Right lobe of liver (tissue), 6 donors: ENCODE measurements at regions not wholly inside any gene's neighbourhood (a gene's known extent, or its start where the extent isn't known, plus 50 kb on each side); places are given as distances from the start of the nearest gene placed in this dataset.

Experiments used
- ATAC-seq, 4 donors: fragments of 200-7000 bp; cut with Tn5 transposase; one replicate each; pipeline ENCODE4 v1.9.1; 2020; ENCODE audit warnings: mild to moderate bottlenecking in 4 of 4, moderate library complexity in 4 of 4
- DNase-seq, 3 donors: peaks; one replicate each; pipeline ENCODE4 v3.0.0-alpha.2; 2020
- H3K27ac ChIP-seq, 3 donors: fragments of 200-600 bp; one replicate each; pipeline ENCODE4 v1.8.0; 2022
- H3K27me3 ChIP-seq, 2 donors: fragments of 200-600 bp; one replicate each; pipeline ENCODE4 v1.8.0; 2022
- H3K36me3 ChIP-seq, 4 donors: fragments of 200-600 bp; sonication (generic) in 1 of 4; one replicate each; pipeline versions ENCODE4 v1.5.1 to v1.8.0; 2017 to 2022; ENCODE audit warnings: control low read depth in 1 of 4
- H3K4me1 ChIP-seq, 4 donors: fragments of 200-600 bp; sonication (generic) in 1 of 4; one replicate each; pipeline versions ENCODE4 v1.5.1 to v1.8.0; 2017 to 2022; ENCODE audit warnings: control low read depth in 1 of 4
- H3K4me3 ChIP-seq, 3 donors: fragments of 200-600 bp; one replicate each; pipeline ENCODE4 v1.8.0; 2022
- H3K9me3 ChIP-seq, 4 donors: fragments of 200-600 bp; sonication (generic) in 1 of 4; one replicate each; pipeline versions ENCODE4 v1.5.1 to v1.8.0; 2017 to 2022; ENCODE audit warnings: control low read depth in 1 of 4
- CTCF ChIP-seq, 4 donors: fragments of 200-600 bp in 3 of 4; fragments of 450-650 bp in 1 of 4; IDR thresholded peaks; one replicate each; pipeline versions ENCODE4 v1.5.1 to v1.8.0; 2016 to 2022; ENCODE audit warnings: antibody characterized with exemption in 4 of 4, mild to moderate bottlenecking in 2 of 4
- POLR2A ChIP-seq: fragments of 450-650 bp; IDR thresholded peaks from one replicate; pipeline ENCODE4 v1.6.1; 2017; ENCODE audit warnings: antibody characterized with exemption, mild to moderate bottlenecking
- WGBS: methylation state at CpG from one replicate; pipeline ENCODE4 v1.1.6; 2018; ENCODE audit warnings: low coverage, low lambda C conversion rate; ENCODE audit not compliant: insufficient coverage; ENCODE audit errors: missing lambda C conversion rate; 5-methylcytosine and 5-hydroxymethylcytosine counted together
- intact Hi-C, 2 donors: fragments of 100-400 bp; cut with DNase I; formaldehyde crosslinking; loops; one replicate each; pipeline versions ENCODE4 v1.11.2 to v1.14.1; 2022
- donor health status: DM: no; HTN: yes; CAD: no.
- donor health status: DM: no; HTN: no; CAD: no.
- donor health status: DM: no; HTN: no; CAD: no.
- donor health status: DM: no; HTN: yes; CAD: no.
- donor health status: DM: no; HTN: yes; CAD: no.

DNA sequence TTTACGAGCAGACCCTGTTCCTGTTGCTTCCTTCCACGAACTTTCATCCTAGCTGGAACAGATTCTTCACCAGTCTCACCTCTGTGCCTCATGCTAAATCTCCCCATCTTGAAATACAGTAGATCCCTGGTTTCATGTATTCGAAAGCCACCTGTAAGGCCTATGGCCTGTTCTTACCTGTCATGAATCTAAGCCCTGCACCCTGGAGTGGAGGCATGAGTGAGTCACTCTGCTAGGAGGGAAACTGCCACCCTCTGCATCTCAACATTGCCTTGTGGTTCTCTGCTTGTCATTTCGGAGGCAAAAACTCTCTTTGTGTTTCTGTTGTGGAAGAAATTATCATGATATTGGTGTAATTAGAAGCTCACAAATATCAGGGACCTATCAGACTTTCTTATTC lies 320.0 kb downstream of the ENC1 start:
- no peaks in the 10 kb centered on the region for H3K36me3 ChIP-seq
- DNase-seq (no peak), ATAC-seq (no peak)
- intact Hi-C loops: no loop called here
- no peak overlapping the region for H3K4me3 ChIP-seq
- TF ChIP-seq POLR2A (no peak), CTCF (IDR thresholded peaks at IDR 0.05) (no peak)
- H3K27ac ChIP-seq: no peak overlapping the region
- H3K27me3 ChIP-seq: no peaks in the 10 kb centered on the region
- H3K4me1 ChIP-seq: no peaks in the 10 kb centered on the region
- 84% methylated on average over 4 of the region's 4 CpGs for WGBS
- no peaks in the 10 kb centered on the region for H3K9me3 ChIP-seq

DNA sequence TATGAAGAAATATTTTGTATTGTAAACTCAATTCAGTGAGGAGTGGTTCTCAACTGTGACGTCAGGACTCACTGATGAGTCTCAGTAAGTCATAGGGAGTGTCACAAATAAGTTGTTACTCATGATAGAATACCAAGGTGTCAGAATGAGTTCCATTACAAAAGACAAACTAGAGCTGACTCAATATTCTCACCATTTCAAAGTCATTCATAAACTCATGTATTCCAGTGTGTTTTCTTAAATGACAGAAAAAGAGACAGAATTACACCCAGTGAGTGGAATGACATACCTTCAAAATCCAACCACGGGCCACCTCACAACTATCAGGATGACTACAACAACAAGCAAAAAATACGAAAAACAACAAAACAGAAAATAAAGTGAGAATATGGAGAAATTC lies 321.5 kb downstream of the ENC1 start:
- Histone ChIP-seq H3K27me3 (no peaks in the 10 kb centered on the region), H3K36me3 (no peaks in the 10 kb centered on the region), H3K4me3 (no peak overlapping the region), H3K9me3 (no peaks in the 10 kb centered on the region), H3K4me1 (no peaks in the 10 kb centered on the region), H3K27ac (no peak overlapping the region)
- TF ChIP-seq CTCF (IDR thresholded peaks at IDR 0.05): no peak
- no peak for TF ChIP-seq POLR2A
- intact Hi-C loops: no loop called here
- no peak for ATAC-seq
- WGBS: 59% methylated on average over 3 of the region's 3 CpGs
- DNase-seq: no peak

DNA sequence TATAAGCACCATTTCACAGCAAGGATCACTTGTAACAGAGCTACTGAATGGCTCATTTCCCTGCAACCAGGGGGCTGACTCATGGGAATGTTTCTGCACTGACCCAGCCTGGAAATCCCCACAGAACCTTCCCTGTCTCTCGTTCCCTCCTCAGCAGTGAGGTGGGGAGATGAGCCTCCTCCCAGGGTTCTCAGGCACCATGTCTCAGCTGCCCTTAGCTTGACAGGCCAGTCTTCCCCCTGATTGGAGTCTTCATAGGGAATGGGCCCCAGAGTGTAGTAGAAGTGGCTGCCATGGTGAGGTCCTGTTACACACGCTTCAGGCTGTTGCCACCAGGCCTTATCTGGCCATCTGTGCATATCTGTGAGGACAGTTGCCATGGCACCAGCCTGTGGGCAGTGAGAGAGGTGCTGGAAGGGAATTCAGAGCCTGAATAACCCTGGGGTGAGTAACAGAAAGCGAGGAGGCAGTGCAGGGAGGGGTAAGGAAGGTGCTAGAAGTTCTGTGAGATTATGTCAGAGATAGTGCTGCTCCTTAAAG lies 324.4 kb downstream of the ENC1 start:
- Histone ChIP-seq H3K4me1 (no peaks in the 10 kb centered on the region), H3K9me3 (no peaks in the 10 kb centered on the region), H3K4me3 (no peak overlapping the region), H3K36me3 (no peaks in the 10 kb centered on the region), H3K27ac (no peak overlapping the region), H3K27me3 (no peaks in the 10 kb centered on the region)
- DNase-seq (no peak), ATAC-seq (peak in 2 of 4 donors; percentile 27 to 76)
- intact Hi-C loops: no loop called here
- TF ChIP-seq POLR2A (no peak), CTCF (IDR thresholded peaks at IDR 0.05) (no peak)
- WGBS: 32% methylated on average over 2 of the region's 3 CpGs

DNA sequence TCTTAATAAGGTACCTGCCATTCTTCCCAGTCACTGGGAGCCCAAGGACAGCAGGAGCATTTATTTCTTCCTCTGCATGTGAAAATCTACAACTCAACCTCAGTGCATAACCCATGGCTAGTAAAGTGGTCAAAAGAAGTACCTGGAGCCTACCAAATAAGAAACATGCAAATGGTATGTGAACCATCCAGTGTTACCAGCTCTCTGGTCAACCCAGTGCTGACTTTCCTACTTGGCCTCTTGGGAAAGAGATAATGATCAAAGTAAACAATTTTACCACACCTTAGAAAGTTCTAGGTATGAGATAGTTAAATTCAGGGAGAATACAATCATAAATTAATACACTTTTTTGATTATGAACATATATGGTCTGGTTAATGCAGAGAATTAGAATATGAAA lies 325.6 kb downstream of the ENC1 start:
- Histone ChIP-seq H3K9me3 (no peaks in the 10 kb centered on the region), H3K27ac (no peak overlapping the region), H3K36me3 (no peaks in the 10 kb centered on the region), H3K27me3 (no peaks in the 10 kb centered on the region), H3K4me3 (no peak overlapping the region), H3K4me1 (no peaks in the 10 kb centered on the region)
- TF ChIP-seq POLR2A: no peak
- TF ChIP-seq CTCF (IDR thresholded peaks at IDR 0.05): no peak
- ATAC-seq: no peak
- DNase-seq: no peak
- intact Hi-C loops: no loop called here

GRCh38 chr5:74313896-74314295 lies 326.6 kb downstream of the ENC1 start:
- DNase-seq: no peak
- Histone ChIP-seq H3K4me1 (no peaks in the 10 kb centered on the region), H3K4me3 (no peak overlapping the region), H3K9me3 (no peaks in the 10 kb centered on the region), H3K36me3 (no peaks in the 10 kb centered on the region), H3K27me3 (no peaks in the 10 kb centered on the region), H3K27ac (no peak overlapping the region)
- TF ChIP-seq POLR2A: no peak
- no peak for TF ChIP-seq CTCF (IDR thresholded peaks at IDR 0.05)
- ATAC-seq: no peak
- intact Hi-C loops: no loop called here
- WGBS: 82% methylated on average over 5 of the region's 5 CpGs
